ENCODE measurements at regions not wholly inside any gene's neighbourhood (a gene's known extent, or its start where the extent isn't known, plus 50 kb on each side); places are given as distances from the start of the nearest gene placed in this dataset.

GRCh38 chr9:129513282-129513681, 107.6 kb downstream of the C9orf50 start:
- TF ChIP-seq ZNF184 (tag by site-specific recombination; IDR thresholded peaks at IDR 0.05) (0 out of 2 replicates have a peak, but pooled peaks have one; percentile 63), CTCF (tag by site-specific recombination; IDR thresholded peaks at IDR 0.05) (no peak), MYNN (tag by site-specific recombination; IDR thresholded peaks at IDR 0.05; ENCODE audit: borderline replicate concordance) (no peak), ZNF350 (tag by site-specific recombination; IDR thresholded peaks at IDR 0.05) (no peak), SETDB1 (IDR thresholded peaks at IDR 0.05; ENCODE audit: insufficient read length, low read length) (peak; percentile 89), ZNF292 (tag by site-specific recombination; IDR thresholded peaks at IDR 0.05; ENCODE audit: borderline replicate concordance, low read depth) (no peak), ZFP37 (tag by site-specific recombination; IDR thresholded peaks at IDR 0.05) (no peak), ZBTB21 (tag by site-specific recombination; IDR thresholded peaks at IDR 0.05) (no peak), ZNF174 (tag by site-specific recombination; IDR thresholded peaks at IDR 0.05) (no peak), ZNF274 (IDR thresholded peaks at IDR 0.05; ENCODE audit: low read length) (no peak), ZNF274 (tag by site-specific recombination; IDR thresholded peaks at IDR 0.05; ENCODE audit: borderline replicate concordance) (no peak), ZBTB7A (tag by site-specific recombination; IDR thresholded peaks at IDR 0.05; ENCODE audit: low read depth) (no peak), ZNF341 (tag by site-specific recombination; IDR thresholded peaks at IDR 0.05; ENCODE audit: low read depth) (no peak)
